ELF-1 (cell line): ENCODE measurements at regions not wholly inside any gene's neighbourhood (a gene's known extent, or its start where the extent isn't known, plus 50 kb on each side); places are given as distances from the start of the nearest gene placed in this dataset.
"Not testable (repeated sequence)": the region's sequence is repeated elsewhere in the genome, so short reads cannot be mapped to it uniquely, and the experiment has no call there.

Source experiments
- DNase-seq: peaks from one replicate; pipeline ENCODE4 v3.0.0-alpha.2; 2016; ENCODE audit warnings: low read depth, low spot score

GRCh38 chr5:85538362-85538761, 1079.4 kb upstream of the COX7C start:
- DNase-seq: no peak

GRCh38 chr5:85545129-85545528, 1072.6 kb upstream of the COX7C start:
- peak; percentile 5 for DNase-seq

GRCh38 chr5:85549229-85549628, 1068.5 kb upstream of the COX7C start:
- no peak for DNase-seq

- DNase-seq: no peak
Observed at GRCh38 chr5:85549836-85550599, 1067.7 kb upstream of the COX7C start.

GRCh38 chr5:85556464-85556863, 1061.3 kb upstream of the COX7C start:
- DNase-seq: no peak

- no peak for DNase-seq
Observed at GRCh38 chr5:85576666-85577065, 1041.1 kb upstream of the COX7C start.

GRCh38 chr5:85587806-85588205, 1029.9 kb upstream of the COX7C start:
- peak; percentile 69 for DNase-seq

- DNase-seq: not testable (repeated sequence)
Observed at GRCh38 chr5:85588268-85588667, 1029.5 kb upstream of the COX7C start.

- no peak for DNase-seq
Observed at GRCh38 chr5:85590764-85591163, 1027.0 kb upstream of the COX7C start.

GRCh38 chr5:85591311-85591710, 1026.4 kb upstream of the COX7C start:
- DNase-seq: peak; percentile 59

- no peak for DNase-seq
Observed at GRCh38 chr5:85602843-85603242, 1014.9 kb upstream of the COX7C start.

- DNase-seq: no peak
Observed at GRCh38 chr5:85604378-85604777, 1013.4 kb upstream of the COX7C start.

- DNase-seq: no peak
Observed at GRCh38 chr5:85604786-85605185, 1013.0 kb upstream of the COX7C start.

GRCh38 chr5:85605381-85605780, 1012.4 kb upstream of the COX7C start:
- DNase-seq: peak; percentile 36

GRCh38 chr5:85614489-85614888, 1003.3 kb upstream of the COX7C start:
- DNase-seq: no peak

GRCh38 chr5:85621668-85622067, 996.1 kb upstream of the COX7C start:
- no peak for DNase-seq

GRCh38 chr5:85628153-85628552, 989.6 kb upstream of the COX7C start:
- DNase-seq: no peak

GRCh38 chr5:85638495-85639125, 979.1 kb upstream of the COX7C start:
- DNase-seq: peak; percentile 62

- no peak for DNase-seq
Observed at GRCh38 chr5:85646036-85646435, 971.7 kb upstream of the COX7C start.

- no peak for DNase-seq
Observed at GRCh38 chr5:85646641-85647040, 971.1 kb upstream of the COX7C start.

GRCh38 chr5:85647349-85648127, 970.2 kb upstream of the COX7C start:
- DNase-seq: no peak

- no peak for DNase-seq
Observed at GRCh38 chr5:85648495-85648894, 969.2 kb upstream of the COX7C start.

- no peak for DNase-seq
Observed at GRCh38 chr5:85651731-85652130, 966.0 kb upstream of the COX7C start.
